ENCODE measurements at regions not wholly inside any gene's neighbourhood (a gene's known extent, or its start where the extent isn't known, plus 50 kb on each side); places are given as distances from the start of the nearest gene placed in this dataset.

- Histone ChIP-seq H3K9me3 (no peaks in the 10 kb centered on the region), H3K4me3 (ENCODE audit: control insufficient read depth in 1 of 2, extremely low read depth in 1 of 2, low read length in 1 of 2) (no peak overlapping the region), H3K27me3 (replicated peaks in 1 of 2; ENCODE audit: control insufficient read depth in 2 of 2, extremely low read depth in 1 of 2, insufficient read depth in 2 of 2, low read length in 1 of 2) (peaks cover 2 to 10% of the 10 kb centered on the region in 2 experiments), H3K27ac (ENCODE audit: low read length) (no peak overlapping the region), H3K36me3 (ENCODE audit: control insufficient read depth in 2 of 2, extremely low read depth in 1 of 2, insufficient read depth in 1 of 2, low read length in 1 of 2) (no peaks in the 10 kb centered on the region), H3K4me1 (ENCODE audit: control insufficient read depth in 1 of 2, extremely low read depth in 1 of 2, insufficient read depth in 2 of 2, low read length in 2 of 2) (no peaks in the 10 kb centered on the region)
- ChIA-PET CTCF (no interaction called here), POLR2A (no interaction called here)
- H3K27me3 Mint-ChIP-seq, result peaks cover 0 to 11% of the 10 kb centered on the region in 2 donors
- no peak for DNase-seq
- no peaks in the 10 kb centered on the region for H3K36me3 Mint-ChIP-seq
- no peak overlapping the region for H3K27ac Mint-ChIP-seq
- H3K4me1 Mint-ChIP-seq, result no peaks in the 10 kb centered on the region
- ATAC-seq (replicated peaks in 1 of 4), result no peak
- peaks cover 0 to 14% (median 0%) of the 10 kb centered on the region in 3 donors for H3K9me3 Mint-ChIP-seq
- WGBS (ENCODE audit: insufficient coverage), result 88% methylated on average over 37 of the region's 39 CpGs
- no peak overlapping the region for H3K4me3 Mint-ChIP-seq
Observed at GRCh38 chr4:8747467-8748235, 124.0 kb downstream of the HMX1 start.

GRCh38 chr4:8746523-8747466 is 124.8 kb downstream of the HMX1 start:
- H3K27ac ChIP-seq (ENCODE audit: low read length), result no peak overlapping the region
- H3K4me1 ChIP-seq (ENCODE audit: control insufficient read depth in 1 of 2, extremely low read depth in 1 of 2, insufficient read depth in 2 of 2, low read length in 2 of 2), result no peaks in the 10 kb centered on the region
- ChIA-PET POLR2A (no interaction called here), CTCF (no interaction called here)
- H3K27ac Mint-ChIP-seq, result no peak overlapping the region
- no peak overlapping the region for H3K4me3 Mint-ChIP-seq
- peaks cover 0 to 14% (median 0%) of the 10 kb centered on the region in 3 donors for H3K9me3 Mint-ChIP-seq
- no peaks in the 10 kb centered on the region for H3K36me3 Mint-ChIP-seq
- WGBS (ENCODE audit: insufficient coverage), result 94% methylated on average over 21 of the region's 23 CpGs
- H3K4me1 Mint-ChIP-seq, result no peaks in the 10 kb centered on the region
- no peak overlapping the region for H3K4me3 ChIP-seq (ENCODE audit: control insufficient read depth in 1 of 2, extremely low read depth in 1 of 2, low read length in 1 of 2)
- no peaks in the 10 kb centered on the region for H3K36me3 ChIP-seq (ENCODE audit: control insufficient read depth in 2 of 2, extremely low read depth in 1 of 2, insufficient read depth in 1 of 2, low read length in 1 of 2)
- DNase-seq, result peak in 1 of 35 experiments; percentile 0
- no peaks in the 10 kb centered on the region for H3K9me3 ChIP-seq
- H3K27me3 ChIP-seq (replicated peaks in 1 of 2; ENCODE audit: control insufficient read depth in 2 of 2, extremely low read depth in 1 of 2, insufficient read depth in 2 of 2, low read length in 1 of 2), result peaks cover 2 to 10% of the 10 kb centered on the region in 2 experiments
- H3K27me3 Mint-ChIP-seq, result peaks cover 0 to 11% of the 10 kb centered on the region in 2 donors
- ATAC-seq (replicated peaks in 1 of 4), result no peak

DNA sequence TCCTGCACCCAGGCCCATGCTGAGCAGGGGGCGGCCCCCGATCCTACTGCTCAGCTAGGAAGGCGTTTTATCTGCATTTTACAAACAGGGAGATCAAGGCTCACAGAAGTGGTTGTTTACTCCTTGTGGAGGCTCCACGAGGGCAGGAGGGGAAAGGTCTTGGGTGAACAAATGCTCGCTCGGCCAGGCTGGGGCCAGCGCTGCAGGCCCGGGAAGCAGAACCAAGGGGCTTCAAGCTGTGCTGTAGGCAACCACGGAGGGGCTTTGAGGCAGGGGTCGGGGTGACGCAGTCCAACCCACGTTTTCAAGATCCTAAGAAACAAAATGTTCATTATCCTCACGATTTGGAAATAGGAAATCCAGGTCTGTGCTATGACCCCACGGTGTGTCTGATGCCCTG is 125.8 kb downstream of the HMX1 start:
- H3K27ac ChIP-seq (ENCODE audit: low read length), result no peak overlapping the region
- H3K27me3 ChIP-seq (replicated peaks in 1 of 2; ENCODE audit: control insufficient read depth in 2 of 2, extremely low read depth in 1 of 2, insufficient read depth in 2 of 2, low read length in 1 of 2), result peaks cover 2 to 10% of the 10 kb centered on the region in 2 experiments
- no peaks in the 10 kb centered on the region for H3K4me1 ChIP-seq (ENCODE audit: control insufficient read depth in 1 of 2, extremely low read depth in 1 of 2, insufficient read depth in 2 of 2, low read length in 2 of 2)
- H3K9me3 ChIP-seq, result no peaks in the 10 kb centered on the region
- Mint-ChIP-seq H3K27ac (no peak overlapping the region), H3K4me1 (no peaks in the 10 kb centered on the region), H3K4me3 (no peak overlapping the region), H3K36me3 (no peaks in the 10 kb centered on the region), H3K27me3 (peaks cover 0 to 11% of the 10 kb centered on the region in 2 donors), H3K9me3 (peaks cover 0 to 14% (median 0%) of the 10 kb centered on the region in 3 donors)
- DNase-seq, result peak in 1 of 35 experiments; percentile 2
- no peaks in the 10 kb centered on the region for H3K36me3 ChIP-seq (ENCODE audit: control insufficient read depth in 2 of 2, extremely low read depth in 1 of 2, insufficient read depth in 1 of 2, low read length in 1 of 2)
- ChIA-PET CTCF (no interaction called here), POLR2A (no interaction called here)
- H3K4me3 ChIP-seq (ENCODE audit: control insufficient read depth in 1 of 2, extremely low read depth in 1 of 2, low read length in 1 of 2), result no peak overlapping the region
- no peak for ATAC-seq (replicated peaks in 1 of 4)
- 67% methylated on average over 13 of the region's 14 CpGs for WGBS (ENCODE audit: insufficient coverage)

DNA sequence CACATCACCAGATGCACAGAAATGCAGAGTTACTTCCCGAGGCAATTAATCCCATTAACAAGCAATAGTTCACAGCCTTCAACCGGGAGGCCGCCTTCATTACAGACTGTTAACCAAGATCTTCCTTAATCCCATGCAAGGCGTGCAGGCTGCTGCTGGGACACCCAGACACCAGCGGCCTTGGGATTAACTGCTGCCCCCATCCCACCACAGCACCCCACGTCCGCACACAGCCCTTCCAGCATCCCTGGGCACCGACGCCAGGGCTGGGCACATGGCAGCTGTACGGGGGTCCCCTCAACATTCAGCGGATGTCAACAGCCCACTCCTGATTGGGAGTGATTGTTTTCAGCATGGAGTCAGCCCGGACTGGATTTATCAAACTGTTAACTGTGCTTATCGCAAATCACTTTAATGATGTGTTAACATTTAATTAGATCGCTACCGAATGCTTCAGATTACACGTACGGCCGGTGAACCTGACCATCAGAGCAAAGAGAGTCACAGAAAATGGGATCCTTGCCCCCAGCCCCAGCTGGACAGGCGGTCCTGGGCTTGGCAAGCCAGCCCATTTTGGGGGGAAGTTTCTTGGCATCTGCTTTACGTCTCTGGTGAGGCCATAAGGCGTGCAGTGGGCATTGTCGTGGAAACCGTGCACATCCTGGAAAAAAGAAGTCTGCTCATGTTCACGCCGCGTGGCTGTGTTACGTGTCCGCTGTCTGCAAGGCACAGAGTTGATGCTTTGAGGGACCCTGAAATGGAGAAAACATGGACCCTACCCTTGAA is 126.4 kb downstream of the HMX1 start:
- Histone ChIP-seq H3K9me3 (no peaks in the 10 kb centered on the region), H3K4me3 (ENCODE audit: control insufficient read depth in 1 of 2, extremely low read depth in 1 of 2, low read length in 1 of 2) (no peak overlapping the region), H3K4me1 (ENCODE audit: control insufficient read depth in 1 of 2, extremely low read depth in 1 of 2, insufficient read depth in 2 of 2, low read length in 2 of 2) (no peaks in the 10 kb centered on the region), H3K27me3 (replicated peaks in 1 of 2; ENCODE audit: control insufficient read depth in 2 of 2, extremely low read depth in 1 of 2, insufficient read depth in 2 of 2, low read length in 1 of 2) (peaks cover 2 to 10% of the 10 kb centered on the region in 2 experiments), H3K27ac (ENCODE audit: low read length) (no peak overlapping the region), H3K36me3 (ENCODE audit: control insufficient read depth in 2 of 2, extremely low read depth in 1 of 2, insufficient read depth in 1 of 2, low read length in 1 of 2) (no peaks in the 10 kb centered on the region)
- no peaks in the 10 kb centered on the region for H3K4me1 Mint-ChIP-seq
- ChIA-PET POLR2A (no interaction called here), CTCF (no interaction called here)
- H3K9me3 Mint-ChIP-seq, result peaks cover 0 to 14% (median 0%) of the 10 kb centered on the region in 3 donors
- no peak overlapping the region for H3K27ac Mint-ChIP-seq
- no peaks in the 10 kb centered on the region for H3K36me3 Mint-ChIP-seq
- ATAC-seq (replicated peaks in 1 of 4) (no peak), DNase-seq (peak in 2 of 35 experiments; percentile 5 to 9)
- H3K4me3 Mint-ChIP-seq, result no peak overlapping the region
- H3K27me3 Mint-ChIP-seq, result peaks cover 0 to 11% of the 10 kb centered on the region in 2 donors
- 87% methylated on average over 26 of the region's 28 CpGs for WGBS (ENCODE audit: insufficient coverage)

- no peaks in the 10 kb centered on the region for H3K36me3 Mint-ChIP-seq
- H3K27me3 ChIP-seq (replicated peaks in 1 of 2; ENCODE audit: control insufficient read depth in 2 of 2, extremely low read depth in 1 of 2, insufficient read depth in 2 of 2, low read length in 1 of 2), result peaks cover 0 to 10% of the 10 kb centered on the region in 2 experiments
Observed at GRCh38 chr4:8744083-8744805, 127.4 kb downstream of the HMX1 start.

More at GRCh38 chr4:8744083-8744805, 127.4 kb downstream of the HMX1 start:
- Mint-ChIP-seq H3K27ac (no peak overlapping the region), H3K9me3 (peaks cover 0 to 9% (median 0%) of the 10 kb centered on the region in 3 donors), H3K4me3 (no peak overlapping the region), H3K27me3 (peaks cover 0 to 6% of the 10 kb centered on the region in 2 donors), H3K4me1 (no peaks in the 10 kb centered on the region)
- no peaks in the 10 kb centered on the region for H3K9me3 ChIP-seq
- no peak overlapping the region for H3K27ac ChIP-seq (ENCODE audit: low read length)
- H3K4me3 ChIP-seq (ENCODE audit: control insufficient read depth in 1 of 2, extremely low read depth in 1 of 2, low read length in 1 of 2), result no peak overlapping the region
- no peaks in the 10 kb centered on the region for H3K36me3 ChIP-seq (ENCODE audit: control insufficient read depth in 2 of 2, extremely low read depth in 1 of 2, insufficient read depth in 1 of 2, low read length in 1 of 2)
- CTCF ChIA-PET, result no interaction called here
- DNase-seq (peak in 2 of 35 experiments; percentile 2 to 17), ATAC-seq (replicated peaks in 1 of 4) (no peak)
- POLR2A ChIA-PET, result no interaction called here
- WGBS (ENCODE audit: insufficient coverage), result 72% methylated on average over 15 of the region's 18 CpGs
- no peaks in the 10 kb centered on the region for H3K4me1 ChIP-seq (ENCODE audit: control insufficient read depth in 1 of 2, extremely low read depth in 1 of 2, insufficient read depth in 2 of 2, low read length in 2 of 2)
